ENCODE measurements at regions not wholly inside any gene's neighbourhood (a gene's known extent, or its start where the extent isn't known, plus 50 kb on each side); places are given as distances from the start of the nearest gene placed in this dataset.

DNA sequence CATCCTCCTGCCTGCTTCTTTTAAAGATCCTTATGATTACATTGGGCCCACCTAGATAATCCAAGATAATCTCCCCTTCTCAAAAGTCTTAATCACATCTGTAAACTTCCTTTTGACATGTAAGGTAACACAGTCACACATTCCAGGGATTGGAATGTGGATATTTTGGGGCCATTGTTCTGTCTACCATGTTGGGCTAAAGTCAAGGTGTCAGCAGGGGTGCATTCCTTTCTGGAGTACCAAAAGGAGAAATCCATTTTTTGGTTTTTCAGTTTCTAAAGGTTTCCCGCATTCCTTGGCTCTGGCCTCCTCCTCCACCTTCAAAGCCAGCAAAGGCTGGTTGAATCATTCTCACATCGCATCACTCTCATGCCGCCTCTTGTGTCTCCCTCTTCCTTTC is 197.6 kb upstream of the NFE2L3 start:
- TF ChIP-seq, protein P1, sequence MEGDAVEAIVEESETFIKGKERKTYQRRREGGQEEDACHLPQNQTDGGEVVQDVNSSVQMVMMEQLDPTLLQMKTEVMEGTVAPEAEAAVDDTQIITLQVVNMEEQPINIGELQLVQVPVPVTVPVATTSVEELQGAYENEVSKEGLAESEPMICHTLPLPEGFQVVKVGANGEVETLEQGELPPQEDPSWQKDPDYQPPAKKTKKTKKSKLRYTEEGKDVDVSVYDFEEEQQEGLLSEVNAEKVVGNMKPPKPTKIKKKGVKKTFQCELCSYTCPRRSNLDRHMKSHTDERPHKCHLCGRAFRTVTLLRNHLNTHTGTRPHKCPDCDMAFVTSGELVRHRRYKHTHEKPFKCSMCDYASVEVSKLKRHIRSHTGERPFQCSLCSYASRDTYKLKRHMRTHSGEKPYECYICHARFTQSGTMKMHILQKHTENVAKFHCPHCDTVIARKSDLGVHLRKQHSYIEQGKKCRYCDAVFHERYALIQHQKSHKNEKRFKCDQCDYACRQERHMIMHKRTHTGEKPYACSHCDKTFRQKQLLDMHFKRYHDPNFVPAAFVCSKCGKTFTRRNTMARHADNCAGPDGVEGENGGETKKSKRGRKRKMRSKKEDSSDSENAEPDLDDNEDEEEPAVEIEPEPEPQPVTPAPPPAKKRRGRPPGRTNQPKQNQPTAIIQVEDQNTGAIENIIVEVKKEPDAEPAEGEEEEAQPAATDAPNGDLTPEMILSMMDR (IDR thresholded peaks at IDR 0.05) = no peak
- TF ChIP-seq POLR2A (IDR thresholded peaks at IDR 0.05) (no peak), EP300 (IDR thresholded peaks at IDR 0.05) (no peak)

Measured in gastroesophageal sphincter (tissue), 3 donors.